HepG2 (cell line): ENCODE measurements at regions not wholly inside any gene's neighbourhood (a gene's known extent, or its start where the extent isn't known, plus 50 kb on each side); places are given as distances from the start of the nearest gene placed in this dataset.

Experiments used
- EHMT2 ChIP-seq: fragments of 200-600 bp; sonication (generic); IDR thresholded peaks from 2 replicates; pipeline ENCODE4 v1.7.0; 2017; ENCODE audit warnings: antibody characterized with exemption, low read depth, low read length, borderline replicate concordance
- KDM3A ChIP-seq: IDR thresholded peaks from 2 replicates; pipeline ENCODE4 v1.6.1; 2018; ENCODE audit warnings: low read depth, missing compliant biosample characterization
- PRPF4 ChIP-seq: fragments of 200-400 bp; formaldehyde crosslinking; IDR thresholded peaks from 2 replicates; pipeline ENCODE4 v1.6.1; 2016; ENCODE audit warnings: low read length, low read depth; ENCODE audit not compliant: poor library complexity, severe bottlenecking
- RNF2 ChIP-seq: fragments of 450-650 bp; conservative IDR thresholded peaks from 2 replicates; pipeline ENCODE4 v1.6.1; 2016; ENCODE audit warnings: low read depth
- TAF1 ChIP-seq: sonication (generic); formaldehyde crosslinking; IDR thresholded peaks from 2 replicates; pipeline ENCODE4 v1.4.0; 2020; ENCODE audit warnings: missing genetic modification reagents
- ZFP1 ChIP-seq: IDR thresholded peaks from 2 replicates; pipeline ENCODE4 v1.6.1; 2016
- ZNF558 ChIP-seq: sonication (generic); formaldehyde crosslinking; IDR thresholded peaks from 2 replicates; pipeline ENCODE4 v1.9.0; 2022; ENCODE audit warnings: mild to moderate bottlenecking, missing genetic modification reagents, borderline replicate concordance
- TF ChIP-seq, protein P1 (sequence below): IDR thresholded peaks from 2 replicates; pipeline ENCODE4 v1.6.1; 2012; ENCODE audit warnings: low read depth, low read length, improper control_type of control experiment

DNA sequence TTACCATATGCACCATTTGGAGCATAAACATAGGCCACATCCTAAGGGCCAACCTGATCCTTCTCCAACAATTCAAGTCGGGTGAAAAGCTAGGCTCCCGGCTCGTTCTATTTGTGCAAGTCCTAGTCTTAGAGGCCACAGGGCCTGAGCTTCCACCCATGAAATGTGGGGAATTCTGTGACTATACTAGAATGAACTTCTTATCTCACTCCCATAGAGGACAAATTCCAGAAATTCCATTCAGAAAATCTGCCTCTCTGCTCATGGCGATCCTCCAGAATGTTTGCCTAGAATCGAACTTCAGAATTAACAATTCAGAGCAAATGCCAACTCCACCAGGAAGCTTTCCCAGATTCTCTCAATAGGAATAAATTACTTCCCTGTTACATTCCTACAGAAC is 187.9 kb downstream of the BCL11A start:
- TF ChIP-seq EHMT2 (no peak), ZFP1 (CRISPR knock-in tag) (no peak), RNF2 (no peak), KDM3A (CRISPR knock-in tag) (no peak), PRPF4 (no peak), ZNF558 (CRISPR knock-in tag) (no peak), TAF1 (CRISPR knock-in tag) (no peak)
- TF ChIP-seq, protein P1, sequence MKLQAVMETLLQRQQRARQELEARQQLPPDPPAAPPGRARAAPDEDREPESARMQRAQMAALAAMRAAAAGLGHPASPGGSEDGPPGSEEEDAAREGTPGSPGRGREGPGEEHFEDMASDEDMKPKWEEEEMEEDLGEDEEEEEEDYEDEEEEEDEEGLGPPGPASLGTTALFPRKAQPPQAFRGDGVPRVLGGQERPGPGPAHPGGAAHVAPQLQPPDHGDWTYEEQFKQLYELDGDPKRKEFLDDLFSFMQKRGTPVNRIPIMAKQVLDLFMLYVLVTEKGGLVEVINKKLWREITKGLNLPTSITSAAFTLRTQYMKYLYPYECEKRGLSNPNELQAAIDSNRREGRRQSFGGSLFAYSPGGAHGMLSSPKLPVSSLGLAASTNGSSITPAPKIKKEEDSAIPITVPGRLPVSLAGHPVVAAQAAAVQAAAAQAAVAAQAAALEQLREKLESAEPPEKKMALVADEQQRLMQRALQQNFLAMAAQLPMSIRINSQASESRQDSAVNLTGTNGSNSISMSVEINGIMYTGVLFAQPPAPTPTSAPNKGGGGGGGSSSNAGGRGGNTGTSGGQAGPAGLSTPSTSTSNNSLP: no peak
